ENCODE measurements at regions not wholly inside any gene's neighbourhood (a gene's known extent, or its start where the extent isn't known, plus 50 kb on each side); places are given as distances from the start of the nearest gene placed in this dataset.

DNA sequence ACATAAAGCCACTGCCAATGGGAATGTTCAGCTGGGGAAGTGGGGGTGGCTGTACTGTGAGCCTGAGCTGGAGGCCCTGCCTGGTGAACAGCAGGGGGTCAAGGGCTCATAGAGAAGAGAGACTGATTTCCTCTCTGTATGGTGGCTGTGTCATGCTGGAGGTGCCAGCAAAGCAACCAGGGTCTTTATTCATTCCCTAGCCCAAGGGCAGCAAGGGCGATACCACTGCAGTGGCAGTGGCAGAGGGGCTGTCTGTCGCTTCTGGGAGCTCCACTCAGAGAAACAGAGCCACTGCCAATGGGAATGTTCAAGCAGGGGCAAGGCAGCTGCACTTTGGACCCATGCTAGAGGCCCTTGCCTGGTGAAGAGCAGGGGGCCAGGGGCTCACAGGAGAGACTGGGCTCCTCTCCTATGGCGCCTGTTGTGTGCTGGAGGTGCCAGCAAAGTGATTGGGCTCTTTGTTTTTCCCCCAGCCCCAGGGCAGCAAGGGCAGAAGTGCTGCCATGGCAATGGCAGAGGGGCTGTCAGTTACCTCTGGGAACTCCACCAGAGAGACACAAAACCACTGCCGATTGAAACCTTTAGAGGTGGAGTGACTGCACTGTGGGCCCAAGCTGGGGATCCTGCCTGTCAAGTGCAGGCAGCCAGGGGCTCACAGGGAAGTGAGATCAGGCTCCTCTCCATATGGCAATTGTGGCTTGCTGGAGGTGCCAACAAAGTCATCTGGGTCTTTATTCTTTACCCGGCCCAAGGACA, 545.1 kb downstream of the SH2D4B start:
- Mint-ChIP-seq H3K9me3 (ENCODE audit: unreplicated experiment) (no peaks in the 10 kb centered on the region), H3K4me1 (ENCODE audit: unreplicated experiment) (no peaks in the 10 kb centered on the region), H3K4me3 (ENCODE audit: unreplicated experiment) (no peak overlapping the region), H3K27ac (ENCODE audit: unreplicated experiment) (no peak overlapping the region), H3K27me3 (ENCODE audit: unreplicated experiment) (no peaks in the 10 kb centered on the region), H3K36me3 (ENCODE audit: low read depth, unreplicated experiment) (no peaks in the 10 kb centered on the region)
- no peak for DNase-seq (ENCODE audit: low spot score)
- TF ChIP-seq, protein P1, sequence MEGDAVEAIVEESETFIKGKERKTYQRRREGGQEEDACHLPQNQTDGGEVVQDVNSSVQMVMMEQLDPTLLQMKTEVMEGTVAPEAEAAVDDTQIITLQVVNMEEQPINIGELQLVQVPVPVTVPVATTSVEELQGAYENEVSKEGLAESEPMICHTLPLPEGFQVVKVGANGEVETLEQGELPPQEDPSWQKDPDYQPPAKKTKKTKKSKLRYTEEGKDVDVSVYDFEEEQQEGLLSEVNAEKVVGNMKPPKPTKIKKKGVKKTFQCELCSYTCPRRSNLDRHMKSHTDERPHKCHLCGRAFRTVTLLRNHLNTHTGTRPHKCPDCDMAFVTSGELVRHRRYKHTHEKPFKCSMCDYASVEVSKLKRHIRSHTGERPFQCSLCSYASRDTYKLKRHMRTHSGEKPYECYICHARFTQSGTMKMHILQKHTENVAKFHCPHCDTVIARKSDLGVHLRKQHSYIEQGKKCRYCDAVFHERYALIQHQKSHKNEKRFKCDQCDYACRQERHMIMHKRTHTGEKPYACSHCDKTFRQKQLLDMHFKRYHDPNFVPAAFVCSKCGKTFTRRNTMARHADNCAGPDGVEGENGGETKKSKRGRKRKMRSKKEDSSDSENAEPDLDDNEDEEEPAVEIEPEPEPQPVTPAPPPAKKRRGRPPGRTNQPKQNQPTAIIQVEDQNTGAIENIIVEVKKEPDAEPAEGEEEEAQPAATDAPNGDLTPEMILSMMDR (IDR thresholded peaks at IDR 0.05; ENCODE audit: unreplicated experiment) = no peak

DNA sequence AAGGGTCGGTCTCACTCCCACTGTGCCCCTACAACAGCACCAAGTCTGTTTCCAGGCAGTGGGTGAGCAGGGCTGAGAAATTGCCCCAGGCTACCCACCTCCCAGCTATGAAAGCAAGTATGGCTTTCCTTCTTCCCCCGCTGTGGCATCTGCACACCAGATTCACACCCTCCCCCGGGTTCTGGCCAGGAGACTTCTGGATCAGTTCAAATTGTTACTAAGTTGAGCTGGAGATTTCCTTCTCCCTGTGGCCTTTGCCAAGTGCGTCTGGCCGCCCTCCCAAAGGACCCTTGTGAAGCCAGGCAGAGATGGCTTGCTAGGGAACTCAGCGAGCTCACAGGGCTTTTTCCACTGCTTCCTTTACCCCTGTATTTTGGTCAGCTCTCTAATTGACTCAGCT, 555.4 kb downstream of the SH2D4B start:
- no peaks in the 10 kb centered on the region for H3K36me3 Mint-ChIP-seq (ENCODE audit: low read depth, unreplicated experiment)
- no peak overlapping the region for H3K4me3 Mint-ChIP-seq (ENCODE audit: unreplicated experiment)
- no peak overlapping the region for H3K27ac Mint-ChIP-seq (ENCODE audit: unreplicated experiment)
- no peaks in the 10 kb centered on the region for H3K9me3 Mint-ChIP-seq (ENCODE audit: unreplicated experiment)
- H3K4me1 Mint-ChIP-seq (ENCODE audit: unreplicated experiment) = peaks cover 3% of the 10 kb centered on the region
- DNase-seq (ENCODE audit: low spot score) = no peak
- TF ChIP-seq, protein P1 (IDR thresholded peaks at IDR 0.05; ENCODE audit: unreplicated experiment) = no peak
- H3K27me3 Mint-ChIP-seq (ENCODE audit: unreplicated experiment) = no peaks in the 10 kb centered on the region

DNA sequence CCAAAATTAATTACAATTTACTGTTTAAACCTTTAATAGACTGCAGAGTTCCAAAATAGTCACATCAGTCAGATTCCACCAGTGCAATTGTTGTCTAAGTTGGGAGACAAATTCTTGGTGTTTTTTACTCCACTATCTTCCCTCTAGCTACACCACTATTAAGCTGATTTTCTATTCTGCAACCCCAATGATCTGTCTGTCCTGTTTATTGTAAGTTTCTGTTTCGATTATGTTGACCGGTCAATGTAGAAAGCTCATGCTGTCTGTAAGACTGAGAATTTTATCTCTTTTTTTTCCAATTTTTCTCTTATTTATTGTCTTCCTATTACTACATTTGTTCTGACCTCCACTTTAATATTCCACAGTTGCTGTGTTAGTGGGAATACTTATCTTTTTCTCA, 557.5 kb downstream of the SH2D4B start:
- H3K36me3 Mint-ChIP-seq (ENCODE audit: low read depth, unreplicated experiment) = no peaks in the 10 kb centered on the region
- no peak for DNase-seq (ENCODE audit: low spot score)
- H3K27ac Mint-ChIP-seq (ENCODE audit: unreplicated experiment) = no peak overlapping the region
- H3K4me1 Mint-ChIP-seq (ENCODE audit: unreplicated experiment) = peaks cover 3% of the 10 kb centered on the region
- no peaks in the 10 kb centered on the region for H3K27me3 Mint-ChIP-seq (ENCODE audit: unreplicated experiment)
- H3K9me3 Mint-ChIP-seq (ENCODE audit: unreplicated experiment) = no peaks in the 10 kb centered on the region
- H3K4me3 Mint-ChIP-seq (ENCODE audit: unreplicated experiment) = no peak overlapping the region
- TF ChIP-seq, protein P1 (IDR thresholded peaks at IDR 0.05; ENCODE audit: unreplicated experiment) = no peak

DNA sequence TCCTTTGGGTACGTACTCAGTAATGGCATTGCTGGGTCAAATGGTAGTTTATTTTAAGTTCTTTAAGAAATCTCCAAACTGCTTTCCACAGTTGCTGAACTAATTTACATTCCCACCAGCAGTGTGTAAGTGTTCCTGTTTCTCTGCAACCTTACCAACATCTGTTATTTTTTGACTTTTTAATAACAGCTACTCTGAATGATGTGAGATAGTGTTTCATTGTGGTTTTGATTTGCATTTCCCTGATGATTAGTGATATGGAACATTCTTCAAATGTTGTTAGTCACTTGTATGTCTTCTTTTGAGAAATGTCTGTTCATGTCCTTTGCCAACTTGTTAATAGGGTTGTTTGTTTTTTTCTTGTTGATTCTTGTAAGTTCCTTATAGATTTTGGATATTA, 558.9 kb downstream of the SH2D4B start:
- Mint-ChIP-seq H3K4me3 (ENCODE audit: unreplicated experiment) (no peak overlapping the region), H3K27ac (ENCODE audit: unreplicated experiment) (no peak overlapping the region), H3K4me1 (ENCODE audit: unreplicated experiment) (peaks cover 3% of the 10 kb centered on the region), H3K36me3 (ENCODE audit: low read depth, unreplicated experiment) (no peaks in the 10 kb centered on the region), H3K27me3 (ENCODE audit: unreplicated experiment) (no peaks in the 10 kb centered on the region), H3K9me3 (ENCODE audit: unreplicated experiment) (no peaks in the 10 kb centered on the region)
- TF ChIP-seq, protein P1 (IDR thresholded peaks at IDR 0.05; ENCODE audit: unreplicated experiment) = no peak
- no peak for DNase-seq (ENCODE audit: low spot score)

DNA sequence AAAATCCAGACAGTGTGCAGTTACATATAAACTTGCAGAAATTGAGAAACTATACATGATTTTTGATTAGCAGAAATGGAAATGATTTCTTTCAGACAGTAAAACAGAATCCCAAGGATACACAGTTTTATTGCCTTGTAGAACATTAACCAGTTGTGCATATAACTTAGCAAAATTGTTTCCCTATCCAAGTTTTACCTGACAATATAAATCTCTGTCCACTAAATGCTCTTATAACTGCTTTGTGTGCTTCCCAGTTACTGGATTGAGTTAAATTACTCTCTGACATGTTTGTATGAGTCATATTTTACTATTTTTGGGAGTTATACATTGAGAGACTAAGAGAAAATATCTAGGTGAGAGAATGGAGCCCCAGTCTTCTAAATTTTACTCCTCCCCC, 563.4 kb downstream of the SH2D4B start:
- H3K9me3 Mint-ChIP-seq (ENCODE audit: unreplicated experiment) = no peaks in the 10 kb centered on the region
- TF ChIP-seq, protein P1 (IDR thresholded peaks at IDR 0.05; ENCODE audit: unreplicated experiment) = no peak
- peaks cover 1% of the 10 kb centered on the region for H3K27me3 Mint-ChIP-seq (ENCODE audit: unreplicated experiment)
- no peaks in the 10 kb centered on the region for H3K4me1 Mint-ChIP-seq (ENCODE audit: unreplicated experiment)
- no peak for DNase-seq (ENCODE audit: low spot score)
- H3K4me3 Mint-ChIP-seq (ENCODE audit: unreplicated experiment) = no peak overlapping the region
- no peaks in the 10 kb centered on the region for H3K36me3 Mint-ChIP-seq (ENCODE audit: low read depth, unreplicated experiment)
- H3K27ac Mint-ChIP-seq (ENCODE audit: unreplicated experiment) = no peak overlapping the region
